HCT116 (cell line): ENCODE measurements at regions not wholly inside any gene's neighbourhood (a gene's known extent, or its start where the extent isn't known, plus 50 kb on each side); places are given as distances from the start of the nearest gene placed in this dataset.
"Not testable (repeated sequence)": the region's sequence is repeated elsewhere in the genome, so short reads cannot be mapped to it uniquely, and the experiment has no call there.

Experiments used
- ATAC-seq: fragments of 200-7000 bp; cut with Tn5 transposase; 2 replicates; pipeline ENCODE4 v1.9.1; 2020; ENCODE audit warnings: mild to moderate bottlenecking, moderate library complexity
- BruUV-seq: library from RNA; stranded (reverse); fragments of 400-500 nt; replicated peaks from 2 replicates; lab custom pipeline; 2021; lab: Mats Ljungman, UMichigan
- CTCF ChIA-PET: fragments of 300-600 bp; sonication (Branson Sonifier 250); formaldehyde crosslinking; loops from one replicate; lab custom pipeline; 2021; ENCODE audit warnings: antibody characterized with exemption; lab: Charles Lee
- POLR2A ChIA-PET: fragments of 300-600, 350-600 bp; sonication (Branson Sonifier 250); formaldehyde crosslinking; loops from one replicate; lab custom pipeline; 2021; ENCODE audit warnings: antibody characterized with exemption; lab: Charles Lee
- RAD21 ChIA-PET, 2 experiments: fragments of 300-600 bp; sonication (Branson Sonifier 250); formaldehyde crosslinking; loops; one replicate each; lab custom pipeline; 2023; ENCODE audit warnings: low total read pairs in 2 of 2; ENCODE audit not compliant: uncharacterized antibody in 2 of 2, unreplicated experiment in 2 of 2, low non-redundant PET in 1 of 2; lab: Charles Lee
- DNase-seq: peaks from one replicate; pipeline ENCODE4 v3.0.0-alpha.2; 2010; ENCODE audit warnings: low read depth, low spot score
- H2AFZ ChIP-seq: fragments of 200-600 bp; shearing (Covaris generic), sonication (generic); 2 replicates; pipeline ENCODE4 v1.6.1; 2017; ENCODE audit warnings: low read depth, mixed run types, mixed read lengths, antibody characterized with exemption, low read length; ENCODE audit not compliant: poor library complexity, severe bottlenecking
- H3K27ac ChIP-seq: 2 replicates; pipeline ENCODE4 v1.5.1; 2012; ENCODE audit warnings: low read depth, low read length
- H3K27me3 ChIP-seq: fragments of 200-600 bp; sonication (generic); 2 replicates; pipeline ENCODE4 v1.6.1; 2016; ENCODE audit warnings: mixed run types, low read length, mixed read lengths; ENCODE audit not compliant: insufficient read depth
- H3K36me3 ChIP-seq, 2 experiments: fragments of 200-500 bp in 1 of 2; fragments of 200-600 bp in 1 of 2; sonication (Bioruptor generic) in 1 of 2; sonication (generic) in 1 of 2; 2 replicates each; pipeline versions ENCODE4 v1.5.1 to v1.6.1; 2014 to 2016; ENCODE audit warnings: low read length in 2 of 2, inconsistent platforms in 1 of 2, mixed read lengths in 1 of 2, mixed run types in 1 of 2; ENCODE audit not compliant: insufficient read depth in 2 of 2, control insufficient read depth in 1 of 2
- H3K4me1 ChIP-seq, 2 experiments: fragments of 200-600 bp in 1 of 2; sonication (generic) in 1 of 2; 2 replicates each; pipeline versions ENCODE4 v1.5.1 to v1.6.1; 2012 to 2017; ENCODE audit warnings: low read length in 2 of 2, inconsistent platforms in 1 of 2, mild to moderate bottlenecking in 1 of 2, mixed read lengths in 1 of 2, mixed run types in 1 of 2, moderate library complexity in 1 of 2; ENCODE audit not compliant: insufficient read depth in 2 of 2, control insufficient read depth in 1 of 2
- H3K4me2 ChIP-seq: fragments of 200-600 bp; sonication (generic); 2 replicates; pipeline ENCODE4 v1.6.1; 2017; ENCODE audit warnings: mixed run types, low read length, mixed read lengths
- H3K4me3 ChIP-seq, 2 experiments: fragments of 200-600 bp in 1 of 2; sonication (generic) in 1 of 2; replicated peaks in 1 of 2; 2 replicates each; pipeline ENCODE4 v1.5.1; 2011 to 2016; ENCODE audit warnings: low read length in 2 of 2, control low read depth in 1 of 2, low read depth in 1 of 2, mild to moderate bottlenecking in 1 of 2, mixed read lengths in 1 of 2, mixed run types in 1 of 2
- H3K79me2 ChIP-seq: fragments of 200-600 bp; sonication (generic); 2 replicates; pipeline ENCODE4 v1.6.1; 2017; ENCODE audit warnings: mild to moderate bottlenecking, mixed run types, low read length, moderate library complexity, mixed read lengths; ENCODE audit not compliant: insufficient read depth
- H3K9ac ChIP-seq: fragments of 200-600 bp; sonication (generic); 2 replicates; pipeline ENCODE4 v1.6.1; 2016; ENCODE audit warnings: low read length, mixed read lengths
- H3K9me2 ChIP-seq: fragments of 200-600 bp; sonication (generic), shearing (Covaris generic); 2 replicates; pipeline ENCODE4 v1.6.1; 2017; ENCODE audit warnings: mixed run types, mild to moderate bottlenecking, moderate library complexity; ENCODE audit not compliant: insufficient read depth
- H3K9me3 ChIP-seq, 2 experiments: fragments of 200-500 bp in 1 of 2; fragments of 200-600 bp in 1 of 2; sonication (Bioruptor generic) in 1 of 2; sonication (generic) in 1 of 2; 2 replicates each; pipeline ENCODE4 v1.6.1; 2014 to 2017; ENCODE audit warnings: low read length in 2 of 2, mixed read lengths in 2 of 2, inconsistent platforms in 1 of 2, low read depth in 1 of 2, mild to moderate bottlenecking in 1 of 2, mixed run types in 1 of 2, moderate library complexity in 1 of 2; ENCODE audit not compliant: control insufficient read depth in 1 of 2, insufficient read depth in 1 of 2
- H4K20me1 ChIP-seq: fragments of 200-600 bp; sonication (generic), shearing (Covaris generic); 2 replicates; pipeline ENCODE4 v1.6.1; 2017; ENCODE audit warnings: mixed run types, mild to moderate bottlenecking, moderate library complexity; ENCODE audit not compliant: insufficient read depth
- ATF3 ChIP-seq: IDR thresholded peaks from 2 replicates; pipeline ENCODE4 v1.6.1; 2012
- CBX3 ChIP-seq: IDR thresholded peaks from 2 replicates; pipeline ENCODE4 v1.6.1; 2012; ENCODE audit warnings: low read depth
- CEBPB ChIP-seq: IDR thresholded peaks from 2 replicates; pipeline ENCODE4 v1.6.1; 2012; ENCODE audit warnings: low read depth
- CTCF ChIP-seq, 3 experiments: fragments of 200-600 bp in 1 of 3; sonication (generic) in 1 of 3; IDR thresholded peaks in 2 of 3; conservative IDR thresholded peaks in 1 of 3; 2 replicates each; pipeline ENCODE4 v1.5.1; 2012 to 2017; ENCODE audit warnings: low read depth in 2 of 3, low read length in 2 of 3, antibody characterized with exemption in 1 of 3, borderline replicate concordance in 1 of 3, control low read depth in 1 of 3, mild to moderate bottlenecking in 1 of 3, mixed read lengths in 1 of 3, mixed run types in 1 of 3, moderate library complexity in 1 of 3; ENCODE audit not compliant: insufficient read depth in 1 of 3
- ELF1 ChIP-seq: IDR thresholded peaks from 2 replicates; pipeline ENCODE4 v1.6.1; 2012; ENCODE audit warnings: low read depth, borderline replicate concordance
- EZH2phosphoT487 ChIP-seq: fragments of 200-600 bp; IDR thresholded peaks from 2 replicates; pipeline ENCODE4 v1.6.1; 2018; ENCODE audit warnings: antibody characterized with exemption, borderline replicate concordance
- POLR2AphosphoS5 ChIP-seq: IDR thresholded peaks from 2 replicates; pipeline ENCODE4 v1.6.1; 2011; ENCODE audit warnings: mild to moderate bottlenecking, low read depth, low read length, moderate library complexity
- SIN3A ChIP-seq: IDR thresholded peaks from 2 replicates; pipeline ENCODE4 v1.6.1; 2012; ENCODE audit warnings: low read depth
- YY1 ChIP-seq: IDR thresholded peaks from 2 replicates; pipeline ENCODE4 v1.6.1; 2011; ENCODE audit warnings: low read length, low read depth, moderate library complexity, mild to moderate bottlenecking; ENCODE audit not compliant: insufficient replicate concordance; ENCODE audit errors: extremely low read depth
- ZNF274 ChIP-seq: fragments of 200-500 bp; sonication (Bioruptor generic); IDR thresholded peaks from 2 replicates; pipeline ENCODE4 v1.6.1; 2014; ENCODE audit warnings: mild to moderate bottlenecking, low read depth, low read length, inconsistent platforms
- intact Hi-C: fragments of 100-400 bp; cut with micrococcal nuclease; formaldehyde crosslinking; loops from 2 replicates; pipeline ENCODE4 v1.10.0; 2022

DNA sequence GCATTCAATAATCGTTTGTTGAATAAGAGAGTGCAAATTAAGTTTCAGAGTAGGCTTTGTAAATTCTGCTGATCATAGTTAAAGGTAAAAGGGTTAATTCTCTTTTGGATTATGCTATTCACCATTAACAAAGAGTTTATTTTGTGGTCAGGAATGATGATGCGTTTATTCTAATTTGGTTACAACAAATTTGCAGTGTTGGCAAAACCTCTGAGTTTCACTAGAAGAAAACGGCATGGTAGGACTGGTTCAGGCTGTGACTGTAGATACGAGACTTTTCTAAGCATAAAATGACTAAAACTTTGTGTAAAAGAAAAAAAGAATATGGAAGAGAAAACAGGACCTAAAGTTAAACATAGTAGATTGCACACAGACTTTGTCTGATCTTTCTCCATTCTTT is 234.7 kb downstream of the TLR4 start:
- Histone ChIP-seq H3K4me2 (no peak overlapping the region), H3K79me2 (no peaks in the 10 kb centered on the region), H3K27ac (no peak overlapping the region), H3K4me3 (no peak overlapping the region), H2AFZ (no peak overlapping the region), H3K9me3 (peaks cover 0 to 3% of the 10 kb centered on the region in 2 experiments; a peak in 3 of 4 replicates), H3K4me1 (no peaks in the 10 kb centered on the region), H3K9ac (no peak overlapping the region), H3K9me2 (no peaks in the 10 kb centered on the region), H3K36me3 (no peaks in the 10 kb centered on the region), H3K27me3 (no peaks in the 10 kb centered on the region), H4K20me1 (no peaks in the 10 kb centered on the region)
- ChIA-PET POLR2A (no interaction called here), CTCF (no interaction called here), RAD21 (no interaction called here)
- intact Hi-C loops: no loop called here
- BruUV-seq: no TSS peak
- TF ChIP-seq POLR2AphosphoS5 (no peak), CBX3 (no peak), ATF3 (no peak), EZH2phosphoT487 (no peak), ELF1 (no peak), YY1 (no peak), ZNF274 (no peak), SIN3A (no peak), CEBPB (no peak), CTCF (IDR thresholded peaks at IDR 0.05 in 2 of 3, conservative IDR thresholded peaks at IDR 0.05 in 1 of 3; ENCODE audit: borderline replicate concordance in 1 of 3, insufficient read depth in 1 of 3, low read depth in 2 of 3, low read length in 2 of 3) (no peak)
- ATAC-seq (no peak), DNase-seq (no peak)

- H2AFZ ChIP-seq, DNase-seq, H3K4me1 ChIP-seq, ATAC-seq, H3K27me3 ChIP-seq, H3K27ac ChIP-seq, H3K9me3 ChIP-seq, CTCF ChIA-PET, H3K9ac ChIP-seq, H3K4me2 ChIP-seq, H3K79me2 ChIP-seq, H3K9me2 ChIP-seq, BruUV-seq, RAD21 ChIA-PET, H4K20me1 ChIP-seq, POLR2A ChIA-PET, intact Hi-C loops, H3K4me3 ChIP-seq, H3K36me3 ChIP-seq: not testable (repeated sequence)
Measured at GRCh38 chr9:117944750-117945149, 240.5 kb downstream of the TLR4 start.
